Occipital lobe (tissue), 1 donor: ENCODE measurements at regions not wholly inside any gene's neighbourhood (a gene's known extent, or its start where the extent isn't known, plus 50 kb on each side); places are given as distances from the start of the nearest gene placed in this dataset.

Source experiments
- DNase-seq: peaks from one replicate; lab custom pipeline; 2025; lab: John Stamatoyannopoulos, UW

DNA sequence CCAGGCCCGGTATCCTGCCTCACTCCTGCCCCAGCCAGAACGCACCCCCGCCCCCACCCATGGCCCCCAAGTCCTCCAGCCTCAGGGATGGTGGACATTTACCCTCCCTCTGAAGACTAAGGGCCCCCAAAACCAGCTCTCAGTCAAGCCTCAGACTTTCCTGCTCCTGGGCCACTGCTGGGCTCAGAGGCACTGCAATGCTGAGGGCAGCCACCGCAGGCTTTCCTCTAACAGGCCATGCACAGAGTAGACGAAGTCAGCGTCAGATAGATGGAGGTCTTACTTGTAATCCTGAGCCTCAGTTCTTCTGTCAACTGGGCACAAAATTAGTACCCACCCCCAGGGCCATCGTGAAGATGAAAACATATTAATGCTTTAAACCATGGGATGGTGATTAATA lies 92.6 kb downstream of the TTC32 start:
- no peak for DNase-seq

DNA sequence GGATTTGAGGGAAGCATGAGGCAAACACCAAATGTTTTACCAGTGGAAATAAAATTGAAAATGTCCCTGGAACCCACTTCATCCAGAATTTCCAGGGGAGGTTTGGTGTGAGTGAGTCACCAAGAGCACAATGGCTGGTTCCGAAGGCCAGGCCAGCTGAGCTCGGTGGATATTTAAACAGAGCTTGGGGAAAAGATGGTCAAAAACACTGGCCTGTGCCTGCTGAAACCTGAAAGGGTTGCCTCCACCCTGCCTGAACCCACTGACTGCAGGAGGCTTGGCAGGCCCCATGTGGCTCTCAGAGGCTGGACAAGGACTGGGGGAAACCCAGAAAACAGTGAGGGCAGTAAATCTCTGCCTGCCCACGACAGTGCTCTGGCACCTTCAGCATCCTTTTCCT lies 93.9 kb downstream of the TTC32 start:
- no peak for DNase-seq

DNA sequence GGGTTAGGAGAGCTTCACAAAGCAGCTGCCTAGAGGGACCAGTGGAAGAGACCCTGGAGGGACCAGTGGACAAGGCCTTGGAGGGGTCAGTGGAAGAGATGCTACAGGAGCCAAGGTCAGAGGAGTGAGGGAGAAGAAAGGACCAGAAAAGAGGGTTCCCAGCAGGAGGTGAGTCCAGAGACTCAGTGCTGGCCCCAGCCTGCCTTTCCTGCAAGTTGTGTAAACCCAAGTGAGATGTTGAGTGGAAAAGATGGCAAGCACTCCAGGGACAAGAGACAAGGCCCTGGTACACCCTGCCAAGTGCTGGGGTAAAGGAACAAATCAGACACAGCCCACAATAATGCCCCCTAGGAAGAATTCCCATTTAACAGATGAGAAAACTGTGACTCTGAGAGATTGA lies 94.4 kb downstream of the TTC32 start:
- no peak for DNase-seq

DNA sequence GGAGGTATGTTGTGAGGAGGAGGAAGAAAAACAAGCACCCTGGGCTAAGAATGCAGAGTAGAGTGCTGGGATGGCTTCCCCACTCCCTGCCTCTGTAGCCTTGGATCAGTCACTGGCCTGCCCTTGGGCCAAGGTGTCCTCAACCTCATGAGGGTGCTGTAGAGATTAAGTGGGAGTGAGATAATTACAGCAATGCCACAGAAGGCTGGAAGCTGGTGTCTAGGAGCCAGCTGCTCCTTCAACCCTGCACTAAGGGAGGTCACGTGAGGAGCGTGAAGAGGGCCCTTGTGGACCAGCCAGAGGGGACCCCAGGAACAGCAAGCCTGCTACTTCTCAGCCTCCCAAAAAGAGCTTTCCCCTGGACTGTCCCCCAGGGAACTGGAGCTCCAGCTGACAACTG lies 95.2 kb downstream of the TTC32 start:
- DNase-seq = no peak

DNA sequence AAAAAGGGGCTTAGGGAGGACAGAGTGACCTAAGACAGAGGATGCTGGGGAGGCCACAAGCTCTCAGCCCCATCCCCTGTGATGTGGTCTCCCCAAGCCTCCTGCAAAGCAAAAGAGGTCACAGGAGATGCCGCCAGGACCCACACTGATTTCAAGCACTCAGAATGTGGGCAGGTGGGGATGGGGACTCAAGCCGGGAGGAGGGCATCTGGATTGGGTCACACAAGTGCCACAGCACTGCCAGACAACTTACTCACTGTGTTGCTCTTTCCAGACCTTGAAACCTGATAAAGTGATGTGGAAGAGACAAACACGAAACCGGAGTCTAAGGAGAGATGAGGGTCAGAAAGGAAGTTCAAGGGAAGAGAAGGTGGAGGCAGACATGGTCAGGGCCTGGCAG lies 95.7 kb downstream of the TTC32 start:
- DNase-seq = no peak

DNA sequence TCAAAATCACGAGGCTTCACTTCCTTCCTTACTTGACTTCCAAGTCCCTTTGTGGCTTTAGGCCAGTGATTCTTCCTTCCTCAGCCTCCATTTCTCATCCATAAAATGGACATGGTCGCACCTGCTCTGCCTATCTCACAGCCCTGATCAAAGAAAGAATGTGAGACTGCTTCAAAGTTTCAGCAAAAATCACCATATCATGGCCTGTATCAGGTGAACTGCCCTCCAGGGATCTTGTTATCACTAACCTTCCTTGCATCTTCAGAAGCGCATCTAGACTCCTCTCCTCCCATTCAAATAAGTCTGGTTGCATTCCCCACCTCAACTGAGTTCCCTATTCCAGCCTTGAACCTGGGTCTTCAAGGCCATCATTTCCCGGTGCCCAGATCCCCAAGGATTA lies 96.5 kb downstream of the TTC32 start:
- DNase-seq = no peak

DNA sequence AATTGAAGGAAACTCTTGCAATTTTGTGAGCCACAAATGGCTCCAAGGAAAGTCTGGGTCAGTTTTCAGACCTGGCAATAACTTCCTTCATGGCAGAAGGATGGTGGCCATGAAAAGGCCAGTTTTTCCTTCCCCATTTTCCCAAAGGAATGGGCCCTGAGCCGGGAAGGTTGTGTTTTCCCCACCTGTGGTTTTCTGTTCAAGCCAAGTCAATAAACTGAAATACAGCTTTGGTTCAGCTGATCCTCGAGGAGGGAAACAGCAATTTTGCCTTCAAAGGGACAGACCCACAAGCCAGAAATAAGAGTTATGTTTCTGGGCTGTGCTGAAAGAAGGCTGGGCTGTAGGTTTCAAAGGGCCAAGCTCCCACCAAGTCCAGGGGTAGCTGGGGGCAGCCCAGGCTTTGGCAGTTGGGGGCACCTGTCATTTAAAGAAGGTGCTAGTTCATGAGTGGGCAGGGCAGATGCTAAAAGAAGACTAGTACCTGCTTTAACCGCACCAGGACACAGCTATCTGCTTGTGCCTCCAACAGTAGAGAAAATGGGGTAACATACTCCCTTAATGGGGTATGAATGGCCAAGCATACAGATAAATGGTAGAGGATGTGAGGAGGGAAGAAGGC lies 97.0 kb downstream of the TTC32 start:
- no peak for DNase-seq

DNA sequence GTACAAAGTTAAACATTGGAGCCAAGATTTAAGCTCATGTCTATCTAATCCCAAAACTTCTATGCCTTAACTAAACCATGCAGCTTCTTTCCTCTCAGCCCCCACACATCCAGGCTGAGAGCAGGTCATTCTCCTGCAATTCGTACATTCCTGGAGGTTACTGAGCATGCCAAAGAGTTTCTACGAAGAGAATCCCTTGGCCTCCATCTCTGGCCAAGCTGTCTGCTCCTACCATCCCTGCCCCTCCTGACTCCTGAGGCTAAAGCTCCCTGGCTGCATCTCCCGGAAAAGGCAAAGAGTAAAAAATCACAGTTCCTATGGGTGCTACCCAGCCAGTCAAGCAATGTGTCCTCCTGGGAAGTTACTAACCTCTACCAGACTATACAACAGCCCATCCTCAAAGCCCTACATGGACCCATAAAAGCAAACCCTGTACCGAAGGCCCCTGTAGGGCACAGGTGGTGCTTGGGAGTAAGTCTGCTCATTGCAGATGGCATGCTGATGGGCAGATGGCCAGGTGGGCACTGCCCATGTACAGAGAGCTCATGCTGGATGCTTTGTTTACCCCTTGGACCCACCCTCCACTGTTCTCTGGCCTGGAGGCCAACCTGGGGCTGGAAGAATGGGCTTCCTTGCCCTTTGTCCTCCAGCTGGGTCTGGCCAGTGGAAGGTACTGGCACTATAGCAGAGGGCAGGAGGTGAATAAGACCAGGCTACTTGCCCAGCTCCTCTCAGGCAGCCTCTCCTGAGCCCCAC lies 99.5 kb downstream of the TTC32 start:
- no peak for DNase-seq

DNA sequence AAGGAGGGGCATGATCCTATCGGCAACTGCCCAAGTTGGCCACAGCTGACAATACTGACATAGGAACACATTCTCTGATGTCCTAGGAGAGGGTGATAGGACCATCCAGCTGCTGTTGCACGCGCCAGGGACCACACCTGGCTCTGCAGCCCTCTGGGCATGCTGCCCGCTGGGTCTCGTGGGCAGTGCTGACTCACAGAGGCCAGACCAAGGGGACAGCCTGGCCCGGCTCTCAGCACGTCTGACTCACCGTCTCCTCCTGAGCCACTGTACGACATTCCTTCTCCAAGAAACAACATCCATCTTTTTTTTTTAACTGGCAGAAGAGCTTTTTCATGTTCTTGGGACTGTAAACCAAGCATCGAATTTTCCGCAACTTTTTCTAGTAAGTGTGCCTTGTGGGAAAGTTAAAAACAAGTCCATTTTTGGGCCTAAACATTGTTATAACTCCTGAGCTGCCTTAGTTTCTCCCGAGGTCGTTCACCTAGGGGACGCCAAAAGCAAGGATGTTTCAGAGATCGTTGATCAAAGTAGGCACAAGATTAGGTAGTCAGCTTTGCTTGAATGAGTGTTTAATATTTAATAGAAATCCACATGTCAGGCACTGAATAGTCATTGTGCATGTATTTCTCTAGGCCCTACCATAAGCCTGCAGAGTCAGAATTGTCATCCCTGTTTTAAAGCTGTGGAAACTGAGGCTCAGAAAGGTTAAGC lies 100.3 kb downstream of the TTC32 start:
- no peak for DNase-seq

DNA sequence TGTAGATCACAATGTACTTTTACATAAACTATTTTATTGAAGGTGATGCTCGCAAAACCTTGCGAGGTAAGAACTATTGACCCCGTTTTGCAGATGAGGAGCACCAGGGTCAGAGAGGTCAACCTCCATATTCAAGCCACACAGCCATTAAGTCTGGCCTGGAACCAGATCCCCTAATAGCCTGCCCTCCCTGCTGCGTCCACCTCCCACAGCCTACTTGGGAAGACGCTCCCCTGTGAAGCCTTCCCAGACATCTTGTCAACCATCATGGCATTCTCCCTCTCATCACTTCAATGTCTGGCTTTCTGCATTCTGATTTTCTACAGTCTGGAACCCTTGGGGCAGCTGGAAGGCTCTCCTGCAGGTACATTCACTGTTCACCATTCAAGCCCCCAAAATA lies 101.0 kb downstream of the TTC32 start:
- DNase-seq = no peak

DNA sequence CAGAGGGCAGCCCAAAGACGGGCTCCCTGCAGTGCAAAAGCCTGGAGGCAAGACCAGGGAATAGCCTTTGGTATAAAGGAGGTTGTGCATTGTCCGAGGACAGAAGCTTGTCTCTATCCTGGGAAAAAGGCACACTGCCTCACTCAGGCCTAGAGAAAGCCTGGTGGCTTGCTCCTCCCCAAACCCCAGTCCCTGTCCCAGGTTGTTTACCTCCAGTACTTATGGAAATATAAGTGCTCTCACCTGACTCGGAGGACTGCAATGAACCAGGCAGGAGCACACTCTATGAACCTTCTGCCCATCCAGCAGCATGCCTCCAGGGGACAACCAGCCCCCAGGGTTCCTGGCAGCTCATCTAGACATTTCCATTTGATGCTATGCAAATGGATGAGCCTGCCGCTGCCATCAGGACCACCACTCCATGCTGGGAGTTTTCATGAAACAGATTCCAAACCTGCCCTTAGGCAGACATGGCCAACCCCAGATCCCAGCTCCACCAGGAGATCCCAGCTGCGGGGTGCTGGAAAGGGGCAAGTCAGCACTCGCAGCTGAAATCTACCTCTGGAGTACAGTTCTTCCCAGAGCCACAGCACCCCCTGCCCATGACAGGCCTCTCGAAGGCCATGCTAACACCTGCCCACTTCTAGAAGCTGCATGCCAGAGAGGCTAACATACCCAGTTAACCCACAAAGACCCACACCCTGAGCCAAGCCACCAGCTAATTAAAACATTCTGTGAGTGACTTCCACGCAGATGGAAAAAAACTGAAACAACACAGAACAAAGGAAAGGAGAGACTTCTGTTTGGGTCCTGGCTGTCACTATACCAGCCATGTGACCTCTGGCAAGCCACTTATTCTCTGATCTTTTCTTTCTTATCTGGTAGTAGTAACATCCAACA lies 101.7 kb downstream of the TTC32 start:
- no peak for DNase-seq

DNA sequence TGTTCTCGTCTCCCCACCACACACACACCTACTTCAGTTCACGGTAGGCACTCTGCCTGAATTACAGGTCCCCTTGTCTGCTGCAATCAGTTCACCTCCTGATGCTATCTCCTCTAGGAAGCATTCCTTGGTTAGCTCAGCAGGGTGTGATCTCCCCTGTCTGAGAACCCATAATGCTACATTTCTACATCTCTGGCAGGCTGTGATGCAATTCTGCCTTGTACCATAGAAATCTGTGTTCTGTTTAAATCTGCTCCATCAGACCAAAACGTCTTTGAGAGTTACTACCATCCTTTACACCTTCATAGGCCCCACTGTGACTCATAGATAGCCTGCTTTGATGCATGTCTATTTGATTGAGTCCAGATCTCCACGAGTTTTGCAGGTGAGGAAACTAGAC lies 103.9 kb downstream of the TTC32 start:
- no peak for DNase-seq

DNA sequence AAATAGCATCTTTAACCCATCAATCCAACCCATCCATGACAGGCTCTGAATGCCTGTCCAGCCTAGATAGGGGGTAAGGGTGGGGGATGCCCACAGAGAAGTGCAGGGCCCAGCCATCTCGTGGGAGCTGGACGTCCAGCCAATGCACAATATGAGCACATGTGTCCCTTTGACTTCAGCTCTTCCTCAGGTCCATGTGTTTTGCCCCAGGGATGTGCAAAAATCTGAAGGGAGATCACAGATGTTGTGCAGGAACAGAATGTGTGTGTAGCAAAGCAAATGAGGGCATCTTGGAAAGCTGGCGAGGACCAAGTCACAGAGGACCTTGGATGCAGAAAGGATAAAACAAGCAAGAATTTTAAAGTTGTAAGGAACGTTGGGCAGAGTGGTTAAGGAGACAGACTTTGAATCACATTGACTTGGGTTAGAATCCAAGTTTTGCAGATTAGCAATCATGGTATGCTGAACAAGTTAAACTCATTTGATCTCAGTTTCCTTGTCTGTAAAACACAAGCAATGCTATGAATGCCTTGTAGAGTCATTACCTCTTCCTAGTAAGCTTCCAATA lies 104.5 kb downstream of the TTC32 start:
- no peak for DNase-seq

DNA sequence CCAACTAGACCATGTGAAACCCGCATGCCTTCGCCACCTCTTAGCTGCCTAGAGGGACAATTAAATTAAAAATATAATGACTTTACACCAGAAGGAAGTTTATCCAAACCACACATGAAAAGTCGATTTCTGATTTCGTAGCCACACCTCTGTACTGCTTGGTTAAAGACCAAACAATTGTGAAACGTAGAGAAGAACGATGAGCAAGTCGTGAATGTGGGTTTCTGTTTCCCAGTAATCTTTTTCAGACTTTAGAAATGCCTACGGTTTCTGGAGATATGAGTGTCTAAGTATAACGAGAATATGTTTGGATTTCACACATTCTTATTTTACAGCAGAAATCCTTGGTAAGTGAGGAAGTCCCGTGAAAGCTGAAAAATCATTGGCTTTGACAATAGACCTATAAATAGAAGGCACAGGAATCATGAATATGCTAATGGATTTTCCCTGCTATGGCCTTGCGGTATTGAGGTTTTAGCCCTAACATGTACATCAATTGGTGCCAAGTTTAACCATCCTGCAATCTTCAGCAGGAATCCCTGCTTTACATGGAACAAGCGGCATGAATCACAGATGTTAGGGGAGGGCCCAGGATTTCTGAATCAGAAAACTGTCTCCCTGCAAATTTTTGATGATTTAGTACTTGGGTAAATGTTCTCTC lies 105.6 kb downstream of the TTC32 start:
- DNase-seq = no peak

DNA sequence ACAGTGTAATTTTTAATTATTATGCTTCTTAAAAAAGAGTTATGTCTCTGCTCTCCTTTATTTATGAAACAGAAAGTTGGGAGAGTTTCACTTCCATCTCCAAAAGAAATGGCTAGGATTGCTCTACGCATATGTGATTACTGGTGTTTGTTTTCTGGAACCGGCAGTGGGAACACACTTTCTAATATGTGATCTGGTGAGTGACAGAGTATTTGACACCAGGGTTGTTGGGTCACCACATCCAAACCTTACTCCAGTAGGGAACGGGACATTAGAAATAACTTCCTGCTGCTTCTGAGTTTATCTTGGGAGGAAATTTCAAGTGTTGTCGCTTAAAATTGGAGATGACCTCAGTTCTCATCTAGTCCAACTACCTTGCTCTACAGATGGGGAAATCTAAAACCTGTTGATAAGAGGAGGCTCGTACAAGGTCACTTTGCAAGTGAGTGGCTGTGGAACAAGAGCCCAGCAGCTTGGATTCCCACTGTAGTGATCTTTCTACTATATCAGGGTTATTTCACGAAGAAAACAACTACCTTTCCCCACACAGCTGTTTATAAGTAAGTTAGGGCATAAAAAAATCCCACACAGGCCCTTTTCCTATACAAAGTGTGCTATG lies 108.5 kb downstream of the TTC32 start:
- DNase-seq = no peak

DNA sequence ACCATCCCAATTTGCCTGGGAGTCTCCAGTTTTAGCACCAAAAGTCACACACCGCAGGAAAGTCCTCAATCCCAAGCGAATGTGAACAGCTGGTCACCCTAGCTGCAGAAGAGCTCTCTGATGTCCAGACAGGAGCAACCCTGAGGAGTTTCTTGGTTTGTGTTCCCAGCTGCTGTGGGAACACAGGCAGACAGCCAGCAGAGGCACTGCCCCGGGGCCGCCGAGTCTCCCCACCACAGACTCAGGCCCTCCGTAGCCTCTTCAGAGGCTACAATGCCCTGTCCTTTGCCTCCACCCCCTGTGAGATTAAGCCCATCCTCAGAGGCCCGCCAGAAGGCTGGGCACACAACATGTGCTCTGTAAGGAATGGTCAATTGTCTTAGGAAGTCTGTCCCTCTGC lies 111.5 kb downstream of the TTC32 start:
- DNase-seq = no peak

DNA sequence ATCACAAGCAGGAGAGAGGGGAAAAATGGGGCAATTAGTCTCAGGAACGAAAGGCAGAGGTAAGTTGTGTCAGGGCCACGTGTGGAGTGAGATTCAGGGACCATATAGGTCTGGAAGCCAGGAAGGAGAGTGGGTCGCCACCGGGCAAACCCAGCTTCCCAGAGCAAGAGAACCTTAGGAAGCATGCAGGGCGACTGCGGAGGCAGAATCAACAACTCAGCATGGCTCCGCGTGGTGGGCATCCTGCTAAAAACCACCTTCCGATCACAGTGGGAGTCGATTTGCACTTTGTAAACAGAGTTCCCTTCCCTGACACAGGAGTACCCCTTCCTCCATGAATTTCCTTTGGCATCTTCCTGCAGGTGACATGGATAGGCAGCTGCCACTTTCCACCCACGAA lies 114.6 kb downstream of the TTC32 start:
- DNase-seq = no peak

DNA sequence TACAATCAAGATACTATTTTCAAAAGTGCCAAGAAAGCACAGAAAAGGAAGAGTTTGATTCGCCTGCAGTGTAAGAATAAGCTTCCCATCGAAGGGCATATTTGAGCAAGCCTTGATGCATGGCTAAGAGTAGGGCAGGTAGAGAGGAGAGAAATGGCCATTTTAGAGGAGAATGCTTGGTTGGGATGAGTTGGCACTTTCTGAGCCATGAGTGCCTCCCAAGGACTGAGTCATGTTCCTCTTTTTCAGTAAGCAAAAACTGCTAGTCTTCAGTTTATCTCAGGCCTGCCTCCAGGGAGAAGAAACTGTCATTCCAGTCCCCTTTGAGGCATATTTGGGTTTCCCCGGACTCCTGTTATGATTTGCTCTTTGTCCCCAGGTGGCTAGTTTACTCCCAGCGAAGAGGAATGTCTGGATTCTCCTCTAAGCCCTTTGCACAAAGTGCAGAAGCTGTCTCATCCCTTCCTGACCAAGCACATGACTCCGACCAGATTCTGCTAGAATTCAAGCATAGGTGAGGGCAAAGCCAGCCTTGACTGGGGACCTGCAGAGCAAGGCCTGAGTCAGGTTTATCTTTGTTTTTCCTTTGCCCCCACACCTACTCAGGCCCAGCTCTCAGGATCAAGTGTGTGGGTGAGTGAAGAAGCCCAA lies 115.2 kb downstream of the TTC32 start:
- no peak for DNase-seq

DNA sequence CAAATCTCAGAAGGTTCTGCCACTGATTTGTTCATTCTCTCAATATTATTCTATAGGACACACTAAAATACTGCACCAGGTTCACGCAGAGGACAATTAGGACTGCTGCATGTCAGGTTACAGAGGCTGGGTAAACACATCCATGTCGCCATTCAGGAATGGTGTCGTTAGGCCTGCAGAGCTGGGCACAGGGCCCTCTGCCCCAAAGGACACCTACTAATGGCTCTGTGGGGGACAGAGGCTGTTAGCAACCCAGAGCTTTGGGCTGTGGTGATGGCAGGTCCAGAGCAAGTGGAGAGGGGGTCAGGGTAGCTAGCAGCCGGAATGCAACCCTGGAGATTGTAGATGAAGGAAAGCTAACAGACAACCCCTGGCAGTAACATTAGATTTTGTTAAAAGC lies 115.9 kb downstream of the TTC32 start:
- DNase-seq = no peak

DNA sequence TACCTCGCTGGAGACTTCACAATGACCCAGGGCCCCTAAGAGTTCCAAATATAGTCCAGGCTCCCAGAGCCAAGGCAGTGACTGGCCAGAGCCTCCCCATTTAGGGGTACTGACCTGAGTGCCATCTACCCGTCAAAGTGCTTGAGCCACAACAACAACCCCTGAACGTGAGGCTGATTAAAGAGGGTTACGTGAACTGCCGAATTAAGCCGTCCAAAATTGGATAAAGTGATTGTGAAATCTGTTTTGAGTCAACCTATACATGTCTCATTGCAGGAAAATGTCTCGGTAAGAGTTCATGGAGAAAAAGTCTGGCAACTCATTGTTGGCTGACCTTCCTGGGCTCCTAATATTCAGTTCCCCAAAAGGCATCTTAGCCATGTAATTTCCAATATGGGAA lies 116.3 kb downstream of the TTC32 start:
- no peak for DNase-seq
